ENCODE measurements at regions not wholly inside any gene's neighbourhood (a gene's known extent, or its start where the extent isn't known, plus 50 kb on each side); places are given as distances from the start of the nearest gene placed in this dataset.

- Histone ChIP-seq H3K79me2 (ENCODE audit: control insufficient read depth, insufficient read depth, low read length) (no peaks in the 10 kb centered on the region), H3K4me2 (ENCODE audit: insufficient read depth, low read length) (no peak overlapping the region), H3K9ac (replicated peaks; ENCODE audit: extremely low read depth, insufficient read depth, low read length) (no peak overlapping the region), H3K4me3 (replicated peaks in 1 of 3; ENCODE audit: insufficient read depth in 1 of 3, low read depth in 1 of 3, low read length in 3 of 3) (no peak overlapping the region), H4K20me1 (replicated peaks; ENCODE audit: control insufficient read depth, extremely low read depth, insufficient read depth, low read length) (no peaks in the 10 kb centered on the region), H3K9me1 (replicated peaks; ENCODE audit: control insufficient read depth, extremely low read depth, insufficient read depth, low read length) (no peaks in the 10 kb centered on the region), H3K4me1 (ENCODE audit: control insufficient read depth, extremely low read depth, insufficient read depth, low read length) (no peaks in the 10 kb centered on the region), H3K27me3 (ENCODE audit: control insufficient read depth in 2 of 2, insufficient read depth in 2 of 2, low read length in 2 of 2) (no peaks in the 10 kb centered on the region), H2AFZ (ENCODE audit: low read depth, low read length) (no peak overlapping the region), H3K27ac (ENCODE audit: insufficient read depth, low read depth, low read length) (no peak overlapping the region), H3K36me3 (ENCODE audit: control insufficient read depth in 2 of 2, extremely low read depth in 1 of 2, insufficient read depth in 2 of 2, low read length in 2 of 2) (no peaks in the 10 kb centered on the region), H3K9me3 (replicated peaks; ENCODE audit: control insufficient read depth, insufficient read depth, low read length) (no peaks in the 10 kb centered on the region)
- POLR2A ChIA-PET = no interaction called here
- intact Hi-C loops (cut with micrococcal nuclease) = no loop called here
- dilution Hi-C loops (cut with MboI; ENCODE audit: extremely low pct_ligation_motif_present, low sequenced_read_pairs) = no loop called here
- no TSS peak for BruUV-seq (replicated peaks)
- FAIRE-seq (no peak), DNase-seq (ENCODE audit: low read depth, low spot score) (no peak)
- TF ChIP-seq POLR2A (IDR thresholded peaks at IDR 0.05; ENCODE audit: low read depth, low read length) = no peak
- no peak for TF ChIP-seq GATA2 (IDR thresholded peaks at IDR 0.05; ENCODE audit: insufficient read depth, insufficient read length, low read depth, low read length)
- TF ChIP-seq MAX (IDR thresholded peaks at IDR 0.05; ENCODE audit: insufficient read depth, insufficient read length) = no peak
- no peak for TF ChIP-seq CTCF (IDR thresholded peaks at IDR 0.05; ENCODE audit: extremely low read depth in 1 of 2, insufficient read depth in 1 of 2, low read depth in 1 of 2, low read length in 2 of 2)
- TF ChIP-seq POLR2AphosphoS5 (IDR thresholded peaks at IDR 0.05; ENCODE audit: insufficient read depth, low read depth, low read length) = no peak
- no peak for TF ChIP-seq MYC (IDR thresholded peaks at IDR 0.05; ENCODE audit: low read depth, low read length)
- TF ChIP-seq JUN (IDR thresholded peaks at IDR 0.05; ENCODE audit: borderline replicate concordance, insufficient read depth, insufficient read length, low read depth) = no peak
- no peak for TF ChIP-seq EZH2 (IDR thresholded peaks at IDR 0.05; ENCODE audit: borderline replicate concordance, low read depth, low read length, severe bottlenecking)
- no peak for TF ChIP-seq FOS (IDR thresholded peaks at IDR 0.05; ENCODE audit: borderline replicate concordance, insufficient read depth, low read length)
- CTCF ChIA-PET = no interaction called here
These were observed 163.2 kb downstream of the DCK start for GRCh38 chr4:71156616-71157015.

Data from endothelial cell of umbilical vein (primary cell).